ENCODE measurements at regions not wholly inside any gene's neighbourhood (a gene's known extent, or its start where the extent isn't known, plus 50 kb on each side); places are given as distances from the start of the nearest gene placed in this dataset.

GRCh38 chr3:43218921-43219320 lies 67.4 kb upstream of the SNRK start:
- ATAC-seq (no peak), DNase-seq (no peak)
- no TSS peak for BruUV-seq (replicated peaks)
- intact Hi-C loops (cut with micrococcal nuclease), result no loop called here
- no peaks in the 10 kb centered on the region for H3K36me3 ChIP-seq (ENCODE audit: low read depth, low read length)
- POLR2A ChIA-PET (ENCODE audit: unreplicated experiment), result no interaction called here
- TF ChIP-seq EZH2phosphoT487 (IDR thresholded peaks at IDR 0.05; ENCODE audit: borderline replicate concordance, low read length), result no peak
- no peak for TF ChIP-seq EZH2 (IDR thresholded peaks at IDR 0.05; ENCODE audit: low read length, unreplicated experiment)
- TF ChIP-seq CTCF (conservative IDR thresholded peaks at IDR 0.05; ENCODE audit: low read depth, low read length), result no peak
- no peaks in the 10 kb centered on the region for H3K79me2 ChIP-seq (ENCODE audit: low read length)
- H3K4me2 ChIP-seq (ENCODE audit: low read length), result no peak overlapping the region
- no peak overlapping the region for H3K27ac ChIP-seq (ENCODE audit: low read length)
- H3K27me3 ChIP-seq (ENCODE audit: low read length), result no peaks in the 10 kb centered on the region
- H2AFZ ChIP-seq (ENCODE audit: low read length), result no peak overlapping the region
- H3K9ac ChIP-seq (ENCODE audit: low read length), result no peak overlapping the region
- no peaks in the 10 kb centered on the region for H3F3A ChIP-seq (ENCODE audit: low read length, unreplicated experiment)
- no peaks in the 10 kb centered on the region for H4K20me1 ChIP-seq (ENCODE audit: low read length)
- peaks cover 15% of the 10 kb centered on the region for H3K4me1 ChIP-seq (ENCODE audit: insufficient read depth, low read length)
- no peak overlapping the region for H3K4me3 ChIP-seq (ENCODE audit: low read length)
- 0 out of 2 replicates have a peak, but pooled peaks cover 6% of the 10 kb centered on the region for H3K9me3 ChIP-seq (ENCODE audit: low read length)
- H3K9me2 ChIP-seq (replicated peaks; ENCODE audit: low read length), result no peaks in the 10 kb centered on the region
- CTCF ChIA-PET, result no interaction called here

- no peak for TF ChIP-seq EZH2 (IDR thresholded peaks at IDR 0.05; ENCODE audit: low read length, unreplicated experiment)
- no peak for TF ChIP-seq EZH2phosphoT487 (IDR thresholded peaks at IDR 0.05; ENCODE audit: borderline replicate concordance, low read length)
- no peak for TF ChIP-seq CTCF (conservative IDR thresholded peaks at IDR 0.05; ENCODE audit: low read depth, low read length)
- H3K4me1 ChIP-seq (ENCODE audit: insufficient read depth, low read length), result peaks cover 23% of the 10 kb centered on the region
- intact Hi-C loops (cut with micrococcal nuclease), result no loop called here
- POLR2A ChIA-PET (ENCODE audit: unreplicated experiment), result no interaction called here
- no peak overlapping the region for H3K9ac ChIP-seq (ENCODE audit: low read length)
- H3F3A ChIP-seq (ENCODE audit: low read length, unreplicated experiment), result no peaks in the 10 kb centered on the region
- CTCF ChIA-PET, result no interaction called here
- no peaks in the 10 kb centered on the region for H4K20me1 ChIP-seq (ENCODE audit: low read length)
- no peak overlapping the region for H2AFZ ChIP-seq (ENCODE audit: low read length)
- DNase-seq (no peak), ATAC-seq (no peak)
- no peak overlapping the region for H3K27ac ChIP-seq (ENCODE audit: low read length)
- H3K4me3 ChIP-seq (ENCODE audit: low read length), result no peak overlapping the region
- H3K9me2 ChIP-seq (replicated peaks; ENCODE audit: low read length), result no peaks in the 10 kb centered on the region
- no peaks in the 10 kb centered on the region for H3K27me3 ChIP-seq (ENCODE audit: low read length)
- 0 out of 2 replicates have a peak, but pooled peaks cover 5% of the 10 kb centered on the region for H3K9me3 ChIP-seq (ENCODE audit: low read length)
- H3K36me3 ChIP-seq (ENCODE audit: low read depth, low read length), result no peaks in the 10 kb centered on the region
- H3K79me2 ChIP-seq (ENCODE audit: low read length), result no peaks in the 10 kb centered on the region
- H3K4me2 ChIP-seq (ENCODE audit: low read length), result no peak overlapping the region
- BruUV-seq (replicated peaks), result no TSS peak
Observed at GRCh38 chr3:43218156-43218555, 68.2 kb upstream of the SNRK start.

GRCh38 chr3:43217633-43218032 lies 68.7 kb upstream of the SNRK start:
- Histone ChIP-seq H3K36me3 (ENCODE audit: low read depth, low read length) (no peaks in the 10 kb centered on the region), H3K27me3 (ENCODE audit: low read length) (no peaks in the 10 kb centered on the region), H3K79me2 (ENCODE audit: low read length) (no peaks in the 10 kb centered on the region), H3K27ac (ENCODE audit: low read length) (no peak overlapping the region), H3K9me2 (replicated peaks; ENCODE audit: low read length) (no peaks in the 10 kb centered on the region), H4K20me1 (ENCODE audit: low read length) (no peaks in the 10 kb centered on the region), H3K9ac (ENCODE audit: low read length) (no peak overlapping the region), H3K4me1 (ENCODE audit: insufficient read depth, low read length) (peaks cover 28% of the 10 kb centered on the region), H2AFZ (ENCODE audit: low read length) (no peak overlapping the region), H3F3A (ENCODE audit: low read length, unreplicated experiment) (no peaks in the 10 kb centered on the region), H3K4me3 (ENCODE audit: low read length) (no peak overlapping the region), H3K9me3 (ENCODE audit: low read length) (no peaks in the 10 kb centered on the region), H3K4me2 (ENCODE audit: low read length) (no peak overlapping the region)
- intact Hi-C loops (cut with micrococcal nuclease), result no loop called here
- POLR2A ChIA-PET (ENCODE audit: unreplicated experiment), result no interaction called here
- no peak for TF ChIP-seq CTCF (conservative IDR thresholded peaks at IDR 0.05; ENCODE audit: low read depth, low read length)
- BruUV-seq (replicated peaks), result no TSS peak
- CTCF ChIA-PET, result no interaction called here
- ATAC-seq (no peak), DNase-seq (no peak)
